ENCODE measurements at regions not wholly inside any gene's neighbourhood (a gene's known extent, or its start where the extent isn't known, plus 50 kb on each side); places are given as distances from the start of the nearest gene placed in this dataset.

GRCh38 chr5:38086777-38087176 is 171.6 kb upstream of the EGFLAM start:
- Mint-ChIP-seq H3K27me3 (ENCODE audit: low read depth) (no peaks in the 10 kb centered on the region), H3K4me1 (no peaks in the 10 kb centered on the region), H3K4me3 (no peak overlapping the region), H3K27ac (ENCODE audit: unreplicated experiment) (no peak overlapping the region), H3K9me3 (no peaks in the 10 kb centered on the region), H3K36me3 (ENCODE audit: low read depth) (no peaks in the 10 kb centered on the region)
- DNase-seq (ENCODE audit: low read depth, low spot score) = no peak
- no peak for TF ChIP-seq CTCF (conservative IDR thresholded peaks at IDR 0.05)

- TF ChIP-seq CTCF (conservative IDR thresholded peaks at IDR 0.05) = no peak
- DNase-seq (ENCODE audit: low read depth, low spot score) = no peak
- Mint-ChIP-seq H3K4me3 (no peak overlapping the region), H3K4me1 (no peaks in the 10 kb centered on the region), H3K27ac (ENCODE audit: unreplicated experiment) (no peak overlapping the region), H3K9me3 (no peaks in the 10 kb centered on the region), H3K27me3 (ENCODE audit: low read depth) (no peaks in the 10 kb centered on the region), H3K36me3 (ENCODE audit: low read depth) (no peaks in the 10 kb centered on the region)
Observed at GRCh38 chr5:38079620-38080402, 178.5 kb upstream of the EGFLAM start.

GRCh38 chr5:38078161-38078560 is 180.2 kb upstream of the EGFLAM start:
- Mint-ChIP-seq H3K9me3 (no peaks in the 10 kb centered on the region), H3K4me1 (no peaks in the 10 kb centered on the region), H3K4me3 (no peak overlapping the region), H3K36me3 (ENCODE audit: low read depth) (no peaks in the 10 kb centered on the region), H3K27me3 (ENCODE audit: low read depth) (no peaks in the 10 kb centered on the region), H3K27ac (ENCODE audit: unreplicated experiment) (no peak overlapping the region)
- TF ChIP-seq CTCF (conservative IDR thresholded peaks at IDR 0.05) = no peak
- no peak for DNase-seq (ENCODE audit: low read depth, low spot score)

GRCh38 chr5:38077652-38078051 is 180.7 kb upstream of the EGFLAM start:
- Mint-ChIP-seq H3K36me3 (ENCODE audit: low read depth) (no peaks in the 10 kb centered on the region), H3K4me3 (no peak overlapping the region), H3K4me1 (no peaks in the 10 kb centered on the region), H3K9me3 (no peaks in the 10 kb centered on the region), H3K27ac (ENCODE audit: unreplicated experiment) (no peak overlapping the region), H3K27me3 (ENCODE audit: low read depth) (no peaks in the 10 kb centered on the region)
- no peak for TF ChIP-seq CTCF (conservative IDR thresholded peaks at IDR 0.05)
- DNase-seq (ENCODE audit: low read depth, low spot score) = no peak

GRCh38 chr5:38071831-38072694 is 186.3 kb upstream of the EGFLAM start:
- H3K27ac Mint-ChIP-seq (ENCODE audit: unreplicated experiment) = no peak overlapping the region
- H3K4me1 Mint-ChIP-seq = no peaks in the 10 kb centered on the region
- no peak for TF ChIP-seq CTCF (conservative IDR thresholded peaks at IDR 0.05)
- H3K36me3 Mint-ChIP-seq (ENCODE audit: low read depth) = no peaks in the 10 kb centered on the region
- no peaks in the 10 kb centered on the region for H3K9me3 Mint-ChIP-seq
- no peaks in the 10 kb centered on the region for H3K27me3 Mint-ChIP-seq (ENCODE audit: low read depth)
- no peak overlapping the region for H3K4me3 Mint-ChIP-seq
- no peak for DNase-seq (ENCODE audit: low read depth, low spot score)
